NCI-H748 (cell line): ENCODE measurements at regions not wholly inside any gene's neighbourhood (a gene's known extent, or its start where the extent isn't known, plus 50 kb on each side); places are given as distances from the start of the nearest gene placed in this dataset.

Source experiments
- DNase-seq: peaks from one replicate; lab custom pipeline; 2025; ENCODE audit not compliant: unreplicated experiment; lab: John Stamatoyannopoulos, UW

GRCh38 chr6:156315146-156315545 is 462.0 kb upstream of the ARID1B start:
- DNase-seq: no peak

GRCh38 chr6:156313037-156313436 is 464.1 kb upstream of the ARID1B start:
- DNase-seq: no peak

DNA sequence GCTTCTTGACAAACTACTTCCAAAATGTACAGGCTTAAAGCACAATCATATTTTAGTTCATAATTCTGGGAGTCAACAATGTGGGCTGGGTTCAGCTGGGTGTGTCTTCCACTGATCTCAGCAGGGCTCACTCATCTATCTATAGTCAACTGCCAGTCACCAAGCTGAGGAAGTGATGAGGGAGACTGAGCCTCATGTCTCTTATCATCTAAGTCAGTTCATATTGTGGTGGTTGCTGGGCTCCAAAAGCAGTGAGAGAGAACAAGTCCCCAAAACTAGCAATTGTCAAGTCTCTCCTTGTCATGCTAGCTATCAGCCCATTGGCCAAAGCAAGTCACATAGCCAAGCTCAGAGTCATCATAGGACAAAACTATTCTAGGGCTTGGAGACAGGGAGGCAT is 465.9 kb upstream of the ARID1B start:
- DNase-seq: no peak

DNA sequence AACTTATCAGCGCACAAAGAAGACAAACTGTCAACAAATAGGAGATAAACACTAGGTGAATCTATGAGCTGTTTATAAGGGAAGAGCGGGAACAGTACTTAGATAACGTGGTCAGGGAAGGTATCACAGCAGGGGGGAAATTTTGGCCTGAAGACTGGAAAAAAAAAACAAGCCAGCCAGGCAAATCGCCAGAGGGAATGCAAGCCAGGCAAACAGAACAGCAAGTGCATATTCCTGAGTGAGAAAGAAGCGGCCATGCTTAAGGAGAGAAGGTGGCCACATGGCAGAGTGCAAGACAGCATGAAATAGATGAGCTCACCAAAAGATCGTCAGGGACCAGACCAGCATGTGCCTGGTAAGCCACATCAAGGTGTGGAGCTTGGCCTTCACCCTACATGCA is 466.5 kb upstream of the ARID1B start:
- DNase-seq: no peak

GRCh38 chr6:156309017-156309416 is 468.2 kb upstream of the ARID1B start:
- no peak for DNase-seq

DNA sequence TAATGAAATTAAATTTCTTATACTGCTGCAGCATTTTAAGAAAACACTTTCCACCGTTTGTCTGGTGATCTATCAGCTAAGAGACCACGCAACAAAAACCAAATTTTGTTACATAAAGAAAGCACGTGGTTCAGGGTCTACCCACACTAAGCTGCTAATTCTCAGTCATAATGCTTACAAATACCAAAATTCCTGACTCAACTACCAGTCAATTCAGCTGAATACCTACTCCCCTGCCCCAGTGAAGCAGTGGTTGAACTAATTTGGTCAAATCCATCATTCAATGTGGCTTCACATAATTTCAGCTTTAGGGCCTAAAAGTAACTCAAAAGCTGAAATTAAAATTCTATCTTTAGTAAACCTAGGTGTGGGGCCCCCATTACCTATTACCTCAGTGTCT is 468.6 kb upstream of the ARID1B start:
- no peak for DNase-seq

DNA sequence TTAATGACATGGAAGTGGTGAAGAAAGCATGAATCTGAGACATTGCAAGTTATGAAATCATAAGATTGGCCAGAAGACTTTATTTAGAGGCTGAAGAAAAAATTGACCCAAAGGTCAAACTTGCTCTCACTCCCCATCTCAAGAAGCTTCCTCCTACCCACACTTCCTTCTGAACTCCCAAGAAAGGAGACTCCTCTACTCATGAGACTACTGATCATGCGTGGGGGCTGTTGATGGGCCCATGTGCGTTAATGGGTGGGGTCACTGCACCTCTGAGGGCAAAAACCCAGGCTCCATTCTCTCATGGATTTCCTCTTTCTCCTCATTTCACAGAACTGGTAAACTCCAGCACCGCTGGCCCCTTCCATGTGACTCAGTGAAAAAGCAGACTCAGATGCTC is 470.6 kb upstream of the ARID1B start:
- no peak for DNase-seq

DNA sequence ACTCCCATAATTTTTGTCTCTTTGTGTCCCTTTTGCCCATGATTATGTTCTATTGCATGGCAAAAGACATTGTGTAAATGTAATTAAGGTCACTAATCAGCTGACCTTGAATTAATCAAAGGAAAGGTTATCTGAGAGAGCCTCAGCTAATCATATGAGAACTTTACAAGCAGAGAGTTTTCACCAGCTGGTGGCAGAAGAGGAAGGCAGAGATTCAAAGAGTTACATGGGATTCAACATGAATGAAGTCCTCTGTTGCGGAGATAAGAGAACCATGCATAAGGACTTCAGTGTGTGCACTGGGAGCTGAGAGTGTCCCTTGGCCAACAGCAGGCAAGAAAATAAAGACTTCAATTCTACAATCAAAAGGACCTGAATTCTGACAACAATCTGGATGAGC is 494.1 kb upstream of the ARID1B start:
- DNase-seq: no peak

- DNase-seq: no peak
These were observed 495.1 kb upstream of the ARID1B start for GRCh38 chr6:156282087-156282486.

DNA sequence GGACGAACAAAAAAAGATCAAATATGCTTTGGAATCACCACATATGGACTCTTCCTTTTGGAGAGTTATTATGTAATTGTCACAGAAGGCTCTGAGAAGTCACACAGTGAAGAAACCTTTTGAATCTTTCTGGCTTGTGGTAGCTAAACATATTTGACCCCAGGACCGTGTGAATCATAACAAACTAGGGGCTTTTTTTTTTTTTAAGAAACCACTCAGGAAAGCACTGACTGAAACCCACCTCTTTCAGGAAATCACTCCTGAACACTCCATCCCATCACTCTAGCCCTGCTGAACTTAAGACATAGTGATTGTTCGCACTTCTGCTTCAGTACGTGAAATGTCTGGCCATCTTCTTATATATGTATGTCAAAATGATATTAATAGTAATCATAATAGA is 495.9 kb upstream of the ARID1B start:
- no peak for DNase-seq

DNA sequence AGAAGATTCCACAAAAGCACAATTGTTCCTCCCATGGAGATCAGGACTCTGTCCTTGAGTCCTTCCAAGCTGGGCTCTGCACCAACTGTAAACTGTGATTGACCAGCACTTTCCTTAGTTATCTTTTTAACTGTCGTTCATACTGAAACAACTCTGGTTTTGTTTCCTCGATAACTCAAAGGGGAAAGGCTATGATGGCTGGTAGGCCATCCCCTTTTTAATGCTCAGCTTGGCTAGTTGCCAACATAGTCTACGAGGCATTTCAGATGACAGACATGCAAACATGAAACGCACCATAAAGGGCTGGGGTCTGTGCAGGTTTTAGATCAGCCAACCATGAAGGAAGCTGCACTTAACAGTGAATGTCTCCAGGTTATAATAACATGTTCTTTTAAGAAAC is 497.1 kb upstream of the ARID1B start:
- DNase-seq: peak; percentile 99

- peak; percentile 96 for DNase-seq
These were observed 497.8 kb upstream of the ARID1B start for GRCh38 chr6:156279261-156279969.

- DNase-seq: no peak
These were observed 504.0 kb upstream of the ARID1B start for GRCh38 chr6:156273065-156273711.

DNA sequence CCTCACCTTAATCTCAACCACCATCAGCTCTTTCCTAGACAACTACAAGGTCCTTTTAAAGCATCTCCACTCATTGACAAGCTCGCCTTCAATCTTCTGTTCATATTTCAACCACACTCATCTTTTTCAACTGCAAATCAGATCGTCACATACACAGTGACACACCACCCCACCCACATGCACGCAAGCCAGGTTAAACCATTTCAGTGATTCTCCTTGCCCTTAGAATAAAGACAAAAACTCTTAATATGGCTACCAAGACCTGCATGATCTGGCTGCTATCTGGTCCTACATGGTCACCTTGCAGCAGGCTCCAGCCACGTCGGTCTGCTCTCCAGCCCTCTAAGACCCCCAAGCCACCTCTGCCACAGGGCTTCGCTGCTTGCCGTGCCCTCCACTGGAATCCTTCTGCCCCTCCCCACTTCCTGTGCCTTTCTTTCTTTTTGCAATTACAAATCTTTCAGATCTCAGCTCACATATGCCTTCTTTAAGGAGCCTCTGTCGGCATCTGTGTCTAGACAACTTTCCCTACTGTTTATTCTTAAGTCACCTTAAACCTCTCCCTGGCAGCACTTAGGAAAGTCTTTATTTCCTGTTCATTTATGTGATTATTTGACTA is 507.3 kb upstream of the ARID1B start:
- no peak for DNase-seq

- DNase-seq: no peak
These were observed 508.3 kb upstream of the ARID1B start for GRCh38 chr6:156268849-156269248.

GRCh38 chr6:156262014-156262413 is 515.2 kb upstream of the ARID1B start:
- DNase-seq: peak; percentile 84

GRCh38 chr6:156260815-156261214 is 516.4 kb upstream of the ARID1B start:
- DNase-seq: peak; percentile 36

DNA sequence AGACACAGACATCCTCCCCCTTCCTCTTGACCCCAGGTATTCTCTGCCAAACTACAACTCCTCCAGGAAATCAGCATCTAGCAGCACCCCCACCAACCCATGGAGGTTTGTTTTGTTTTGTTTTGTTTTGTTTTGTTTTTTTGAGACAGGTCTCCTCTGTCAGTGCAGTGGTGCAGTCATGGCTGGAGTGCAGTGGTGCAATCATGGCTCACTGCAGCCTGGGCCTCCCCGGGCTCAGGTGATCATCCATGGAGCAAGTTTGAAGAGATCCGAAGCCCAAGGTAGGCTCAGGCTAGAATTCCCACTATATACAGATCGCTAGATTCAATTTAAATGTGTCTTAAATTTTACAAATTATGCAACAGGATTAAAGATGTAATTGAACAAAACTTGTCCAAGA is 518.2 kb upstream of the ARID1B start:
- no peak for DNase-seq

DNA sequence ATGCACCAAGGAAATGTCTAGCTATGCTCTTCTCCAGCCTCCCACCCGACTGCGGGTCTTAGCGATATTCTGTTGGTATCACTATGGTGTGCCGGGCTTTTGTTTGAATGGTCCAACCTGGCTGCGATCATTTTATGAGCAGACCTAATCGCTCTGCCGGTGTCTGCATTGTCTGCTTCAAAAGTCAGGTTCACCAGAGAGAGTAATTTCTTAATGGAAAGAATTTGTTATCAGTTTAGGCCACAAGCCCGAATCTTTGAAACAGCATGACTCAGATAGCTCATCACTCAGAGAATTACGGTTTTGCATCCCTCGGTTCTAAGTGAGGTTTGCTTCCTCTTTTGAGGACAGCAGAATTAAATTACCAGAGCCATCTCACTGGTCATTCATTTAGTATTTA is 521.0 kb upstream of the ARID1B start:
- DNase-seq: no peak

DNA sequence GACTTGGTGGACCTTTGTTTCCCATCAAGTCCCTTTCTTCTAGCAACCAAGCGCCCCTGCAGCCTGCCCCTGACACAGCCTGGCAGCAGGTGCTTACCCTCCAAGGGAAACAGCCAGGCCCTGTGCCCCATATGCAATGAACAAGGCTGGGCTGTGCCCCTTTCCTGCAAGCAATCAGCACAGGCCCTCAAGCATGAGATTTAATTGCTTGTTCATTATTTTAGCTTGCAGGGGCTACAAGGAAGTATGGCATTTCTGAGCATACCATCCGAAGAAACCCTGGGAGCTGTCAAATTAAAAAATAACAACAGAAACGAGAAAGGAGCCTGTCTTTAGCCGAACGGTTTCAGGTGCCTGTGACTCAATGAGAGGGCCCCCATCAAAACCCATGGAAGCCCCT is 522.9 kb upstream of the ARID1B start:
- DNase-seq: no peak

GRCh38 chr6:156250593-156250992 is 526.6 kb upstream of the ARID1B start:
- no peak for DNase-seq

GRCh38 chr6:156242206-156242605 is 535.0 kb upstream of the ARID1B start:
- DNase-seq: no peak
